H1 (cell line): ENCODE measurements at regions not wholly inside any gene's neighbourhood (a gene's known extent, or its start where the extent isn't known, plus 50 kb on each side); places are given as distances from the start of the nearest gene placed in this dataset.
A peak's percentile ranks its signal among the peaks of the same experiment; 100 is the strongest.

Experiments used
- CTCF ChIA-PET: fragments of 300-600 bp; sonication (Branson Sonifier 250); formaldehyde crosslinking; loops from one replicate; lab custom pipeline; 2021; ENCODE audit not compliant: partially characterized antibody; lab: Charles Lee
- POLR2A ChIA-PET: fragments of 300-600 bp; sonication (Branson Sonifier 250); formaldehyde crosslinking; loops from one replicate; lab custom pipeline; 2021; ENCODE audit warnings: inconsistent platforms; ENCODE audit not compliant: partially characterized antibody; lab: Charles Lee
- DNase-seq, 2 experiments: peaks; one replicate each; pipeline versions ENCODE4 v3.0.0 to v3.0.0-alpha.2; 2010 to 2022; ENCODE audit warnings: low spot score in 2 of 2, low read depth in 1 of 2, mixed read lengths in 1 of 2
- FAIRE-seq: peaks from 2 replicates; lab custom pipeline; 2011; peaks lifted over from hg19 to GRCh38; lab: Jason Lieb, UNC
- H2AFZ ChIP-seq: 2 replicates; pipeline ENCODE4 v1.8.1; 2012; ENCODE audit warnings: low read length, inconsistent platforms
- H2AK5ac ChIP-seq: 2 replicates; pipeline ENCODE4 v1.6.1; 2013; ENCODE audit warnings: low read depth, low read length
- H2BK120ac ChIP-seq: replicated peaks from 2 replicates; pipeline ENCODE3; 2013; ENCODE audit warnings: low read depth, low read length, inconsistent platforms
- H2BK12ac ChIP-seq: 2 replicates; pipeline ENCODE4 v1.6.1; 2013; ENCODE audit warnings: low read depth, low read length
- H2BK15ac ChIP-seq: 2 replicates; pipeline ENCODE4 v1.6.1; 2013; ENCODE audit warnings: low read length
- H2BK20ac ChIP-seq: 2 replicates; pipeline ENCODE4 v1.6.1; 2013; ENCODE audit warnings: low read length
- H2BK5ac ChIP-seq: 2 replicates; pipeline ENCODE4 v1.6.1; 2013; ENCODE audit warnings: low read depth, low read length
- H3K14ac ChIP-seq: 2 replicates; pipeline ENCODE4 v1.6.1; 2013; ENCODE audit warnings: inconsistent platforms; ENCODE audit not compliant: insufficient read length
- H3K18ac ChIP-seq: 2 replicates; pipeline ENCODE4 v1.6.1; 2013; ENCODE audit warnings: low read length; ENCODE audit errors: extremely low read depth
- H3K23ac ChIP-seq: 2 replicates; pipeline ENCODE4 v1.6.1; 2013; ENCODE audit warnings: inconsistent platforms; ENCODE audit not compliant: insufficient read length
- H3K23me2 ChIP-seq: 2 replicates; pipeline ENCODE4 v1.6.1; 2013; ENCODE audit warnings: low read depth, low read length
- H3K27ac ChIP-seq: 2 replicates; pipeline ENCODE4 v1.6.1; 2011; ENCODE audit warnings: low read depth, low read length, inconsistent platforms
- H3K27me3 ChIP-seq, 4 experiments: replicated peaks in 1 of 4; 1 replicate in 1 of 4; 2 replicates in 3 of 4; pipeline versions ENCODE4 v1.6.1 to v1.8.1; 2011 to 2013; ENCODE audit warnings: low read length in 3 of 4, mild to moderate bottlenecking in 3 of 4, inconsistent platforms in 2 of 4, mixed read lengths in 2 of 4, moderate library complexity in 1 of 4; ENCODE audit not compliant: control insufficient read depth in 3 of 4, insufficient read depth in 3 of 4; ENCODE audit errors: extremely low read depth in 1 of 4
- H3K36me3 ChIP-seq, 4 experiments: 2 replicates each; pipeline versions ENCODE4 v1.6.1 to v1.8.1; 2011 to 2013; ENCODE audit warnings: mild to moderate bottlenecking in 4 of 4, low read length in 3 of 4, moderate library complexity in 2 of 4, control low read depth in 1 of 4, inconsistent platforms in 1 of 4; ENCODE audit not compliant: insufficient read depth in 4 of 4, control insufficient read depth in 2 of 4
- H3K4ac ChIP-seq: replicated peaks from 2 replicates; pipeline ENCODE3; 2013; ENCODE audit warnings: low read length, low read depth, mixed read lengths, inconsistent platforms; ENCODE audit not compliant: insufficient read length
- H3K4me1 ChIP-seq, 4 experiments: replicated peaks in 1 of 4; 1 replicate in 1 of 4; 2 replicates in 3 of 4; pipeline versions ENCODE4 v1.6.1 to v1.8.1; 2011 to 2013; ENCODE audit warnings: low read length in 3 of 4, inconsistent platforms in 2 of 4, mixed read lengths in 1 of 4; ENCODE audit not compliant: insufficient read depth in 4 of 4, control insufficient read depth in 3 of 4
- H3K4me2 ChIP-seq, 2 experiments: 2 replicates each; pipeline versions ENCODE4 v1.6.1 to v1.8.1; 2011 to 2013; ENCODE audit warnings: low read depth in 2 of 2, low read length in 2 of 2, control low read depth in 1 of 2, inconsistent platforms in 1 of 2, mild to moderate bottlenecking in 1 of 2; ENCODE audit not compliant: insufficient read depth in 1 of 2
- H3K4me3 ChIP-seq, 4 experiments: fragments of 200-600, 300-600 bp in 1 of 4; sonication (generic), shearing (Covaris generic), sonication (Bioruptor Twin) in 1 of 4; 2 replicates each; pipeline versions ENCODE4 v1.5.1 to v1.8.1; 2011 to 2016; ENCODE audit warnings: low read length in 4 of 4, low read depth in 3 of 4, control low read depth in 2 of 4, inconsistent platforms in 2 of 4, mild to moderate bottlenecking in 2 of 4, mixed read lengths in 1 of 4, moderate library complexity in 1 of 4; ENCODE audit not compliant: insufficient read depth in 2 of 4; ENCODE audit errors: extremely low read depth in 1 of 4
- H3K56ac ChIP-seq: replicated peaks from 2 replicates; pipeline ENCODE3; 2013; ENCODE audit warnings: low read depth, mild to moderate bottlenecking, mixed read lengths, low read length, inconsistent platforms; ENCODE audit not compliant: insufficient read length
- H3K79me1 ChIP-seq: 2 replicates; pipeline ENCODE4 v1.6.1; 2013; ENCODE audit warnings: low read depth, low read length, control low read depth
- H3K79me2 ChIP-seq, 2 experiments: 2 replicates each; pipeline versions ENCODE4 v1.6.1 to v1.8.1; 2012 to 2013; ENCODE audit warnings: low read length in 2 of 2, mild to moderate bottlenecking in 2 of 2, inconsistent platforms in 1 of 2; ENCODE audit not compliant: insufficient read depth in 2 of 2, control insufficient read depth in 1 of 2
- H3K9ac ChIP-seq, 4 experiments: replicated peaks in 1 of 4; 1 replicate in 1 of 4; 2 replicates in 3 of 4; pipeline versions ENCODE4 v1.6.1 to v1.8.1; 2011 to 2013; ENCODE audit warnings: low read depth in 3 of 4, low read length in 3 of 4, control low read depth in 2 of 4, mild to moderate bottlenecking in 2 of 4, moderate library complexity in 2 of 4, inconsistent platforms in 1 of 4; ENCODE audit errors: extremely low read depth in 1 of 4
- H3K9me3 ChIP-seq, 2 experiments: 2 replicates each; pipeline versions ENCODE4 v1.6.1 to v1.8.1; 2012 to 2013; ENCODE audit warnings: mild to moderate bottlenecking in 2 of 2, moderate library complexity in 2 of 2, control low read depth in 1 of 2, inconsistent platforms in 1 of 2, low read depth in 1 of 2, low read length in 1 of 2, mixed read lengths in 1 of 2; ENCODE audit not compliant: insufficient read depth in 2 of 2
- H4K20me1 ChIP-seq, 2 experiments: replicated peaks in 1 of 2; 2 replicates each; pipeline versions ENCODE3 to v1.8.1; 2011 to 2013; ENCODE audit warnings: inconsistent platforms in 2 of 2, low read length in 2 of 2, mild to moderate bottlenecking in 1 of 2; ENCODE audit not compliant: insufficient read depth in 2 of 2, control insufficient read depth in 1 of 2
- H4K5ac ChIP-seq: 2 replicates; pipeline ENCODE4 v1.6.1; 2013; ENCODE audit warnings: low read length, low read depth, mixed read lengths, inconsistent platforms; ENCODE audit not compliant: insufficient read length
- H4K8ac ChIP-seq: 2 replicates; pipeline ENCODE4 v1.8.0; 2013; ENCODE audit warnings: mild to moderate bottlenecking, moderate library complexity, low read length, inconsistent platforms; ENCODE audit not compliant: insufficient read depth; ENCODE audit errors: extremely low read depth
- H4K91ac ChIP-seq: replicated peaks from 2 replicates; pipeline ENCODE3; 2013; ENCODE audit warnings: low read length, mixed read lengths, inconsistent platforms; ENCODE audit not compliant: insufficient read length
- CBX8 ChIP-seq: fragments of 300-800, 300-1000 bp; sonication (generic); IDR thresholded peaks from 2 replicates; pipeline ENCODE4 v1.7.1; 2016; ENCODE audit warnings: low read depth, low read length, borderline replicate concordance
- GABPA ChIP-seq: IDR thresholded peaks from 2 replicates; pipeline ENCODE4 v1.6.1; 2011; ENCODE audit warnings: mild to moderate bottlenecking, low read length, moderate library complexity, borderline replicate concordance; ENCODE audit not compliant: insufficient read depth
- KDM5A ChIP-seq: fragments of 200-600 bp; IDR thresholded peaks from 2 replicates; pipeline ENCODE4 v1.7.1; 2012; ENCODE audit warnings: mild to moderate bottlenecking, low read length, inconsistent platforms, mixed read lengths
- TEAD4 ChIP-seq: IDR thresholded peaks from 2 replicates; pipeline ENCODE4 v1.6.1; 2012; ENCODE audit warnings: low read depth, low read length, inconsistent platforms, mixed read lengths
- WGBS, 2 experiments: shearing (Covaris generic) in 1 of 2; methylation state at CpG; one replicate each; pipeline versions ENCODE4 v1.1.6 to v1.1.7; 2013 to 2015; ENCODE audit warnings: low lambda C conversion rate in 2 of 2, mixed read lengths in 2 of 2, inconsistent platforms in 1 of 2, low coverage in 1 of 2, missing lambda C conversion rate in 1 of 2; ENCODE audit not compliant: insufficient replicate concordance in 2 of 2, insufficient coverage in 1 of 2, insufficient read length in 1 of 2; ENCODE audit errors: extremely low coverage in 1 of 2, missing lambda C conversion rate in 1 of 2; 5-methylcytosine and 5-hydroxymethylcytosine counted together

- ChIA-PET POLR2A (no interaction called here), CTCF (no interaction called here)
- Histone ChIP-seq H3K4me3 (no peak overlapping the region), H3K27me3 (no peaks in the 10 kb centered on the region), H2BK5ac (no peak overlapping the region), H2BK15ac (no peak overlapping the region), H3K4me2 (no peak overlapping the region), H4K8ac (no peak overlapping the region), H3K9me3 (peaks cover 0 to 2% of the 10 kb centered on the region in 2 experiments; a peak in 1 of 4 replicates), H3K27ac (no peak overlapping the region), H3K36me3 (no peaks in the 10 kb centered on the region), H4K20me1 (no peaks in the 10 kb centered on the region), H3K79me2 (no peaks in the 10 kb centered on the region), H3K14ac (no peak overlapping the region), H4K91ac (no peak overlapping the region), H3K23me2 (no peaks in the 10 kb centered on the region), H3K79me1 (no peaks in the 10 kb centered on the region), H2BK12ac (no peak overlapping the region), H3K9ac (no peak overlapping the region), H3K18ac (no peak overlapping the region), H4K5ac (no peak overlapping the region)
- DNase-seq (no peak), FAIRE-seq (no peak)
- TF ChIP-seq CBX8 (no peak), GABPA (no peak), KDM5A (no peak), TEAD4 (peak; percentile 9; the same call in 1 of the 2 replicates)
- TF ChIP-seq, all 59 proteins: peak for 1
- Histone ChIP-seq H3K23ac (no peak overlapping the region), H2BK20ac (no peak overlapping the region), H3K4me1 (no peaks in the 10 kb centered on the region), H3K56ac (no peak overlapping the region), H3K4ac (no peak overlapping the region), H2AK5ac (no peak overlapping the region), H2AFZ (no peak overlapping the region), H2BK120ac (no peak overlapping the region)
- WGBS, 2 experiments: 98% methylated on average over 4 of the region's 7 CpGs; no CpG with 5 or more reads in 1 of the 2 experiments
Measured at GRCh38 chr1:5404412-5405203, 587.6 kb downstream of the NPHP4 start.
